ENCODE measurements at regions not wholly inside any gene's neighbourhood (a gene's known extent, or its start where the extent isn't known, plus 50 kb on each side); places are given as distances from the start of the nearest gene placed in this dataset.

- TF ChIP-seq, protein P1, sequence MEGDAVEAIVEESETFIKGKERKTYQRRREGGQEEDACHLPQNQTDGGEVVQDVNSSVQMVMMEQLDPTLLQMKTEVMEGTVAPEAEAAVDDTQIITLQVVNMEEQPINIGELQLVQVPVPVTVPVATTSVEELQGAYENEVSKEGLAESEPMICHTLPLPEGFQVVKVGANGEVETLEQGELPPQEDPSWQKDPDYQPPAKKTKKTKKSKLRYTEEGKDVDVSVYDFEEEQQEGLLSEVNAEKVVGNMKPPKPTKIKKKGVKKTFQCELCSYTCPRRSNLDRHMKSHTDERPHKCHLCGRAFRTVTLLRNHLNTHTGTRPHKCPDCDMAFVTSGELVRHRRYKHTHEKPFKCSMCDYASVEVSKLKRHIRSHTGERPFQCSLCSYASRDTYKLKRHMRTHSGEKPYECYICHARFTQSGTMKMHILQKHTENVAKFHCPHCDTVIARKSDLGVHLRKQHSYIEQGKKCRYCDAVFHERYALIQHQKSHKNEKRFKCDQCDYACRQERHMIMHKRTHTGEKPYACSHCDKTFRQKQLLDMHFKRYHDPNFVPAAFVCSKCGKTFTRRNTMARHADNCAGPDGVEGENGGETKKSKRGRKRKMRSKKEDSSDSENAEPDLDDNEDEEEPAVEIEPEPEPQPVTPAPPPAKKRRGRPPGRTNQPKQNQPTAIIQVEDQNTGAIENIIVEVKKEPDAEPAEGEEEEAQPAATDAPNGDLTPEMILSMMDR (IDR thresholded peaks at IDR 0.05), result no peak
- Mint-ChIP-seq H3K4me1 (no peaks in the 10 kb centered on the region), H3K27ac (no peak overlapping the region)
Observed at GRCh38 chr5:33309536-33310345, 131.0 kb upstream of the TARS1 start.

GRCh38 chr5:33310451-33310850 lies 130.3 kb upstream of the TARS1 start:
- no peaks in the 10 kb centered on the region for H3K4me1 Mint-ChIP-seq
- TF ChIP-seq, protein P1 (IDR thresholded peaks at IDR 0.05), result no peak

More at GRCh38 chr5:33309536-33310345, 131.0 kb upstream of the TARS1 start:
- Mint-ChIP-seq H3K9me3 (no peaks in the 10 kb centered on the region), H3K36me3 (ENCODE audit: low read depth) (no peaks in the 10 kb centered on the region), H3K27me3 (ENCODE audit: low read depth, poor library complexity) (peaks cover 6% of the 10 kb centered on the region), H3K4me3 (no peak overlapping the region)
- no peak for DNase-seq

GRCh38 chr5:33311893-33312292 lies 128.9 kb upstream of the TARS1 start:
- Mint-ChIP-seq H3K27me3 (ENCODE audit: low read depth, poor library complexity) (peaks cover 3% of the 10 kb centered on the region), H3K9me3 (no peaks in the 10 kb centered on the region)

More at GRCh38 chr5:33310451-33310850, 130.3 kb upstream of the TARS1 start:
- H3K27ac Mint-ChIP-seq, result no peak overlapping the region
- H3K9me3 Mint-ChIP-seq, result no peaks in the 10 kb centered on the region
- no peak for DNase-seq
- no peaks in the 10 kb centered on the region for H3K36me3 Mint-ChIP-seq (ENCODE audit: low read depth)
- peaks cover 5% of the 10 kb centered on the region for H3K27me3 Mint-ChIP-seq (ENCODE audit: low read depth, poor library complexity)
- H3K4me3 Mint-ChIP-seq, result no peak overlapping the region

GRCh38 chr5:33312571-33313549 lies 127.9 kb upstream of the TARS1 start:
- Mint-ChIP-seq H3K4me1 (no peaks in the 10 kb centered on the region), H3K9me3 (no peaks in the 10 kb centered on the region), H3K27ac (no peak overlapping the region), H3K27me3 (ENCODE audit: low read depth, poor library complexity) (peaks cover 3% of the 10 kb centered on the region), H3K36me3 (ENCODE audit: low read depth) (no peaks in the 10 kb centered on the region), H3K4me3 (no peak overlapping the region)
- no peak for DNase-seq
- TF ChIP-seq, protein P1 (IDR thresholded peaks at IDR 0.05), result no peak

More at GRCh38 chr5:33311893-33312292, 128.9 kb upstream of the TARS1 start:
- DNase-seq, result no peak
- no peak overlapping the region for H3K27ac Mint-ChIP-seq
- TF ChIP-seq, protein P1 (IDR thresholded peaks at IDR 0.05), result no peak
- H3K4me3 Mint-ChIP-seq, result no peak overlapping the region
- no peaks in the 10 kb centered on the region for H3K4me1 Mint-ChIP-seq
- no peaks in the 10 kb centered on the region for H3K36me3 Mint-ChIP-seq (ENCODE audit: low read depth)

DNA sequence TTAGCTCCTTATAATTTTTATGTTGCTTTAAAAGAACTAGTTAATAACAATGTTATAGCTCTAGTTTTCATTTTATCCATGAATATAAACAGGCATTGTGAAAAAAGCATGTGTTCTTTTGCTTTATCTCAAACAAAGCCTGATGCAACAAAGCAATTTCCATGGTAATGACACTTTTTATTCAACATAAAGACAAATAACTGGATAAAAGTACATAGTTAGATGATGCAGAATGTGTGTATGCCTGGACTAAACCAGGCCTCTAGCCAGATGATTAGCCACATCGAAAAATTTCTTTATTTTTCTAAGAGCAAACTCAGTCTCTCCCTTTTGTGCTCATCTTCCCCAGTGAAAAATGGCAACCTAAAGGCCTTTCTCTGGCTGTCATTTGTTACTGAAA lies 125.6 kb upstream of the TARS1 start:
- no peaks in the 10 kb centered on the region for H3K4me1 Mint-ChIP-seq
- H3K4me3 Mint-ChIP-seq, result no peak overlapping the region
- no peak for DNase-seq
- H3K36me3 Mint-ChIP-seq (ENCODE audit: low read depth), result no peaks in the 10 kb centered on the region
- H3K9me3 Mint-ChIP-seq, result no peaks in the 10 kb centered on the region
- H3K27ac Mint-ChIP-seq, result no peak overlapping the region
- no peaks in the 10 kb centered on the region for H3K27me3 Mint-ChIP-seq (ENCODE audit: low read depth, poor library complexity)
- TF ChIP-seq, protein P1 (IDR thresholded peaks at IDR 0.05), result no peak

Data from nephron progenitor cell (in vitro differentiated cells).